GM18873 (cell line): ENCODE measurements at regions not wholly inside any gene's neighbourhood (a gene's known extent, or its start where the extent isn't known, plus 50 kb on each side); places are given as distances from the start of the nearest gene placed in this dataset.

Source experiments
- ATAC-seq: cut with Tn5 transposase; IDR thresholded peaks from one replicate; pipeline ENCODE4 v1.9.1; 2021; ENCODE audit warnings: mild to moderate bottlenecking, moderate library complexity, moderate number of reproducible peaks; ENCODE audit not compliant: unreplicated experiment, low FRiP score

GRCh38 chr10:64444564-64444963, 923.4 kb downstream of the REEP3 start:
- ATAC-seq = no peak

GRCh38 chr10:64449603-64450002, 928.4 kb downstream of the REEP3 start:
- ATAC-seq = no peak

DNA sequence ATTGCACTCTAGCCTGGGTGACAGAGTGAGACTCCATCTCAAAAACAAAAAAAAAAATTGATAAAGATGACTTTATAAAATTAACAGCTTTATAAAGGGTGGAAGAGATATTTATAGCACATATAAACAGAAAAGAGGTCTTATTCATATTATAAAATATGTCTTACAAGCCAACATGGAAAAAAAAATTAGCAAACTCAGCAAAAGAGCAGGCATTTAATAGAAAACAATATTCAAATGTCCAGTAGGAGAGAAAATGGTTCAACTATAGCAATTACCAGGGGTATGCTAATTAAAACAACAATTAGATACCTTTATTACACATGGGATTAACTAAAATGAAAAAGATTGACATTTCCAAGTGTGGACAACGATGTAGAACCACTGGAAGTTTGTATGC, 929.1 kb downstream of the REEP3 start:
- ATAC-seq = no peak

GRCh38 chr10:64454962-64455361, 933.8 kb downstream of the REEP3 start:
- no peak for ATAC-seq

- ATAC-seq = no peak
Observed at GRCh38 chr10:64458306-64458705, 937.1 kb downstream of the REEP3 start.

DNA sequence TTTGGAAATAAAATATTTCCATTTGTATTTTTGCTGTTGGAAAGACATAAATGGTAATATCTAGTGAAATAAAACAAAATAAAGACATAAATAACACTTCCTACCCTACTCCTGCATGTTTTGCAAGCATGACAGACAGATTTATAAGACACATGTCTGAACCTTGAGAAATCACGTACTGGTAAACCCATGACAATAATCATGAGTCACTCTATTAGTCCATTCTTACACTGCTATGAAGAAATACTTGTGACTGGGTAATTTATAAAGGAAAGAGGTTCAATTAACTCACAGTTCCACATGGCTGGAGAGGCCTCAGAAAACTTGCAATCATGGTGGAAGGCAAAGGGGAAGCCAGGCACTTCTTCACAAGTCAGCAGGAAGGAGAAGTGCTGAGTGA, 942.2 kb downstream of the REEP3 start:
- ATAC-seq = no peak

- no peak for ATAC-seq
Observed at GRCh38 chr10:64465653-64466052, 944.5 kb downstream of the REEP3 start.

DNA sequence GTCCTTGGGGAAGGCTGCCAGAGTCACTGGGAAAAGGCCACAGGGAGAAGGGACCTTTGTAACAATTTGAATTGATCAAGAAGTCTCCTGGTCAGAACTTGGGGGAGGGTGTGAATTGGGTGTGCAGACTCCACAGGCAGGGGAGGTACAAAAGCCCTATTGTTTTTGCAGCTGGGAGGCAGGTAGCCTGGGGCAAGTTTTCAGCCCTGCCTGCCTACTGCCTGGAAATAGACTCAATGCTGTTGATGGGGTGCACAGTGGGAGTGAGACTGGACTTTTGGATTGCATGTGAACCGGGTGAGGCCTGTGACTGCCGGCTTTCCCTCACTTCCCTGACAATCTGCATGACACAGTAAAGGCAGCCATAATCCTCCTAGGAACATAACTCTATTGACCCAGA, 947.0 kb downstream of the REEP3 start:
- no peak for ATAC-seq

DNA sequence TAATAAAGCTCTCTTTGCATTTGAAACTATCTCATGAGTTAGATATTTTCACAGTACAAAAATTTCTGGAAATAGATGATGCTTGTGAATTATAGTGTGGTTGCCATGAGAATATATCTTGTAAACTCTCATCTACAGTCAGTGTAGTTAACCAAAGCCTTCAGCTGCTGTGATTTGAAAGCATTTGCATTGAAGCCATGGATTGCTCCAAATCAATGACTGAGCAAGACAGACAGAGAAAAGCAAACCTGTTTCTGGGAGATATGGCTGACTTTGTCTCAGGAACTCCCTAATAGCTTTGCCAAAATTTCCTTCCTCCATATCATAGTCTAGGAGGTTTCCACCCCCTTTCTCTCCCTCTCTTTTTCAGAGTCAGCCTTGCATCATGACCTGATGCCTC, 955.3 kb downstream of the REEP3 start:
- ATAC-seq = no peak

GRCh38 chr10:64477791-64478190, 956.6 kb downstream of the REEP3 start:
- no peak for ATAC-seq

- ATAC-seq = no peak
Observed at GRCh38 chr10:64484811-64485330, 963.7 kb downstream of the REEP3 start.

DNA sequence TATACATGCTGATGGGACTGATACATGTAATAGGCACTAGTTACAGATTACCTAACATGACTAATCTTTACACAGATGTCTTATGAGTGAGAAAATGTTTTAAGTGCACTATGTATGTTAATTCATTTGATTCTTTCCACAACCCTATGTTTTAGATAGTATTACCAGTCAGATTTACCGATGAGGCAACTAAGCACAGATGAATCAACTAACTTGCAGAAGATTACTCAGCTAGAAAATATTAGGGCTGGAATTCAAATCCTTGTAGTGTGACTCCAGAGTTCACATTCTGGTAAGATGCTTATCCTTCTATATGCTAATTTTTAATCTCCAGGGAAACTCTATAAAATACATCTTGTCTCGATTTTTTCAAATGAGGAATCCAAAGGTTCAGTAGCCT, 964.9 kb downstream of the REEP3 start:
- no peak for ATAC-seq

DNA sequence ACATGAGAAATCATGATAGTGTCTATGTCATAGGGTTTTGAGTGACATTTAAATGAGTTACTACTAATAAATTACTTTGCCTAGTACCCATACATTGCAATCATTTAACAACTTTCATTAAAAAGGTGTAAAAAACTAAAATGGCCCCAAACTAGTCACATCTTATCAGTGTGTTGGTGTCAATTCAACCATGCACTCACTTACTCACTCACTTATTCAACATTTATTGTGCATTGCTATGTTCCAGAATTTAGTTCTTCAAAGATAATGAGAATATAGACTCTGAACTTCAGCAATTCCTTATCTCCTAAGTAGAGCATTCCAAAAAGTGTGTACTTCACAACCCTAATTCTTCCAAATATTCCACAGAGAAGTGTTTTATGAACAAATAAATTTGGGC, 965.7 kb downstream of the REEP3 start:
- no peak for ATAC-seq

DNA sequence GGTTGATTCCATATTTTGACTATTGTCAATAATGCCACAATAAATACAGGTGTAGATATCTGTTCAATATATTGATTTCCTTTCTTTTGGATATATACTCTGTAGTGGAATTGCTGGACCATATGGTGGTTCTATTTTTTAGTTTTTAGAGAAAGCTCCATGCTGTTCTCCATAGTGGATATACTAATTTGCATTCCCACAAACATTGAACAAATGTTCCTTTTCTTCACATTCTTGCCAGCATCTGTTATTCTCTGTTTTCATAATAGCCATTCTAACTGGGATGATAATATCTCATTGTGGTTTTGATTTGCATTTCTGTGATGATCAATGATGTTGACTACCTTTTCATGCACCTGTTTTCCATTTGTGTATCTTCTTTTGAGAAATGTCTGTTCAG, 973.7 kb downstream of the REEP3 start:
- ATAC-seq = no peak

DNA sequence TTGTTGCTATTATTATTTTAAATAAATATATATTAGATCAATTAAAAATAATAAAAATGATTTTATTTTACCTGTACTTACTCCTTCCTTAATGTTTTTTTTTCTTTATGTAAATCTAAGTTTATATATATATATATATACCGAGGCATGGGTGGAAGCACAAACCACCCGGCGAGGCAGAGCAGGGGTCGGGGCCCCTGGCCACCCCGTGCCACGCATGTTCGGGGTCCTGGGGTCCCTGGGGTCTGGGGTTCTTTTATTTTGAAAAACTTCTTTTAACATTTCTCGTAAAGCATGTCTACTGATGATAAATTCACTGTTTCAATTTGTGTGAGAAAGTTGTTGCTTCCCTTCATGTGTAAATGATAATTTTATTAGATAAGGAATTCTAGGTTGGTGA, 976.1 kb downstream of the REEP3 start:
- no peak for ATAC-seq

- no peak for ATAC-seq
Observed at GRCh38 chr10:64501807-64502206, 980.6 kb downstream of the REEP3 start.

DNA sequence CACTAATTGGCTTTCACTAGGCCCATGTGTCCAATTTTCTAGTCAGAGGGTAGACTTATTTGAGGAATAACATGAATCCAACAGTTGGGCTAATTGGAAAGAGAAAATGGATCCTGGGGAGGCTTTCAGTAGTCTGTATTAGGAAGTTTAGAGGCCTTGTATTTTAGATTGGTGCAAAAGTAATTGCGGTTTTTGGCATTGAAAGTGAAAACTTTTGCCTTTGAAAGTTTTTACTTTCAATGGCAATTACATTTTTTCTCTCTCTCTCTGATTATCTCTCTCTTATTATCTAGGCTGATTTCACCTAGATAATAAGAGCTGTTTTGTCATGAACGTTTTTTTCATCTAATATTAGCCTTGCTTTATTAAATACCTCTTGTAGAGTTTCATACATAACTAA, 981.7 kb downstream of the REEP3 start:
- ATAC-seq = no peak

- no peak for ATAC-seq
Observed at GRCh38 chr10:64503429-64503828, 982.2 kb downstream of the REEP3 start.

GRCh38 chr10:64505501-64505900, 984.3 kb downstream of the REEP3 start:
- no peak for ATAC-seq

DNA sequence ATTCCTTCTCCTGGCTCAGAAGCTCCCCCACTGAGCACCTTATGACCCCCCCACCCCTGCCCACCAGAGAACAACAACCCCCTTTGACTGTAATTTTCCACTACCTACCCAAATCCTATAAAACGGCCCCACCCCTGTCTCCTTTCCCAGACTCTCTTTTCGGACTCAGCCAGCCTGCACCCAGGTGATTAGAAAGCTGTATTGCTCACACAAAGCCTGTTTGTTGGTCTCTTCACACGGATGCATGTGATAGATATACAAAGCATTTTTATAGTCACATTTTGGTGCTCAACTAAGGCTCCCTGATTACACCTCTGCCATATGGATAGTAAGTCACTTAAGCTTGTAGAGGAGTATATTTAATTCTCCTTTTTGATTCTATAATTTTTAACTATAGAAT, 985.8 kb downstream of the REEP3 start:
- ATAC-seq = no peak

- no peak for ATAC-seq
Observed at GRCh38 chr10:64507651-64508028, 986.4 kb downstream of the REEP3 start.

DNA sequence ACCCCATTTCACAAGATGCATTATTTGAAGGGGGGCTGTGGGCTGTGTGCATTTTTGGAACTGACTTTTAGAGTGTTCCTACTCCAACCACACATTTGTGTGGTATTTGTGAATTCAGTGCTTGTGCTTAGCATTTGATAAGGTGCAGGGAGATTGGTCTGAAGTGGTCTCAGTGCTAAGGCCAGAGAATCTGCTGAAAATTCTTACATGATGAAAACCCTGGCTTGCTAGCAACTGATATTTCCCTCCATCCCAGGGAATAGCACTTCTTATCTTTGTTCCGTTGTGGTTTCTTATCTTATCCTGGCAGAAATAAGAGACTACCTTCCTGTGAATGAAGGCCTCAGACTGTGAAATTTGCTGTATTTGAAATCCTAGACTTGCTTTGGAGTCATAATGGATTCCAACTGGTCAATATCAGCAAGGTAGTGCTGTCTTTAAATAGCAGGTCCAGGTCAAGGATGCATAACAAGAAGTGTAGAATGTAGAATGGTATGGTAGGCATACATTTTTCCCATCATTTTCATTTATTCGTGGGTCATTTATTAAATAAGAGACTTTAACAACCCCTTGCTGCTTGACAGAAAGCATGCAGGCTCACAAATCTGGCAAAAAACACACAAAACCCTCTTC, 986.9 kb downstream of the REEP3 start:
- ATAC-seq = no peak
